ENCODE measurements at regions not wholly inside any gene's neighbourhood (a gene's known extent, or its start where the extent isn't known, plus 50 kb on each side); places are given as distances from the start of the nearest gene placed in this dataset.

GRCh38 chr2:80893711-80894110 is 589.2 kb upstream of the LRRTM1 start:
- no peak for ATAC-seq
- Mint-ChIP-seq H3K36me3 (ENCODE audit: low read depth) (no peaks in the 10 kb centered on the region), H3K4me1 (ENCODE audit: low read depth) (no peaks in the 10 kb centered on the region), H3K27me3 (no peaks in the 10 kb centered on the region), H3K27ac (no peak overlapping the region), H3K9me3 (peaks cover 9% of the 10 kb centered on the region), H3K4me3 (no peak overlapping the region)
- no peak for TF ChIP-seq CTCF (IDR thresholded peaks at IDR 0.05)
- DNase-seq, result no peak
- intact Hi-C loops (cut with micrococcal nuclease), result no loop called here
- ChIA-PET CTCF (no interaction called here), POLR2A (no interaction called here)

- Mint-ChIP-seq H3K27me3 (no peaks in the 10 kb centered on the region), H3K4me1 (ENCODE audit: low read depth) (no peaks in the 10 kb centered on the region), H3K4me3 (no peak overlapping the region), H3K27ac (no peak overlapping the region), H3K36me3 (ENCODE audit: low read depth) (no peaks in the 10 kb centered on the region), H3K9me3 (peaks cover 5% of the 10 kb centered on the region)
- POLR2A ChIA-PET, result no interaction called here
- no peak for TF ChIP-seq CTCF (IDR thresholded peaks at IDR 0.05)
- CTCF ChIA-PET, result no interaction called here
- DNase-seq (no peak), ATAC-seq (no peak)
- intact Hi-C loops (cut with micrococcal nuclease), result no loop called here
Measured at GRCh38 chr2:80889009-80889408, 584.5 kb upstream of the LRRTM1 start.

GRCh38 chr2:80887841-80888378 is 583.4 kb upstream of the LRRTM1 start:
- Mint-ChIP-seq H3K4me1 (ENCODE audit: low read depth) (no peaks in the 10 kb centered on the region), H3K27me3 (no peaks in the 10 kb centered on the region), H3K27ac (no peak overlapping the region), H3K9me3 (peaks cover 8% of the 10 kb centered on the region), H3K4me3 (no peak overlapping the region), H3K36me3 (ENCODE audit: low read depth) (no peaks in the 10 kb centered on the region)
- ATAC-seq (no peak), DNase-seq (no peak)
- CTCF ChIA-PET, result no interaction called here
- no peak for TF ChIP-seq CTCF (IDR thresholded peaks at IDR 0.05)
- POLR2A ChIA-PET, result no interaction called here
- intact Hi-C loops (cut with micrococcal nuclease), result no loop called here

GRCh38 chr2:80874374-80874773 is 569.8 kb upstream of the LRRTM1 start:
- H3K4me1 Mint-ChIP-seq (ENCODE audit: low read depth), result no peaks in the 10 kb centered on the region
- DNase-seq, result no peak
- no peak overlapping the region for H3K27ac Mint-ChIP-seq
- no peak overlapping the region for H3K4me3 Mint-ChIP-seq
- ChIA-PET POLR2A (no interaction called here), CTCF (no interaction called here)
- no peaks in the 10 kb centered on the region for H3K36me3 Mint-ChIP-seq (ENCODE audit: low read depth)
- no peak for TF ChIP-seq CTCF (IDR thresholded peaks at IDR 0.05)
- no peaks in the 10 kb centered on the region for H3K27me3 Mint-ChIP-seq
- no peak for ATAC-seq
- peaks cover 8% of the 10 kb centered on the region for H3K9me3 Mint-ChIP-seq
- intact Hi-C loops (cut with micrococcal nuclease), result no loop called here

GRCh38 chr2:80869858-80870438 is 565.4 kb upstream of the LRRTM1 start:
- DNase-seq, result no peak
- no peak for TF ChIP-seq CTCF (IDR thresholded peaks at IDR 0.05)
- Mint-ChIP-seq H3K4me3 (no peak overlapping the region), H3K27ac (no peak overlapping the region), H3K9me3 (peaks cover 2% of the 10 kb centered on the region), H3K27me3 (no peaks in the 10 kb centered on the region), H3K4me1 (ENCODE audit: low read depth) (no peaks in the 10 kb centered on the region), H3K36me3 (ENCODE audit: low read depth) (no peaks in the 10 kb centered on the region)
- POLR2A ChIA-PET, result no interaction called here
- intact Hi-C loops (cut with micrococcal nuclease), result no loop called here
- no peak for ATAC-seq
- CTCF ChIA-PET, result no interaction called here

All from activated CD8-positive, alpha-beta T cell treated with anti-CD3 and anti-CD28 coated beads for 36 hours (primary cell).